Right lung (tissue), 2 donors: ENCODE measurements at regions not wholly inside any gene's neighbourhood (a gene's known extent, or its start where the extent isn't known, plus 50 kb on each side); places are given as distances from the start of the nearest gene placed in this dataset.

Experiments used
- DNase-seq, 2 donors: peaks; one replicate each; pipeline ENCODE4 v3.0.0-alpha.2; 2013

DNA sequence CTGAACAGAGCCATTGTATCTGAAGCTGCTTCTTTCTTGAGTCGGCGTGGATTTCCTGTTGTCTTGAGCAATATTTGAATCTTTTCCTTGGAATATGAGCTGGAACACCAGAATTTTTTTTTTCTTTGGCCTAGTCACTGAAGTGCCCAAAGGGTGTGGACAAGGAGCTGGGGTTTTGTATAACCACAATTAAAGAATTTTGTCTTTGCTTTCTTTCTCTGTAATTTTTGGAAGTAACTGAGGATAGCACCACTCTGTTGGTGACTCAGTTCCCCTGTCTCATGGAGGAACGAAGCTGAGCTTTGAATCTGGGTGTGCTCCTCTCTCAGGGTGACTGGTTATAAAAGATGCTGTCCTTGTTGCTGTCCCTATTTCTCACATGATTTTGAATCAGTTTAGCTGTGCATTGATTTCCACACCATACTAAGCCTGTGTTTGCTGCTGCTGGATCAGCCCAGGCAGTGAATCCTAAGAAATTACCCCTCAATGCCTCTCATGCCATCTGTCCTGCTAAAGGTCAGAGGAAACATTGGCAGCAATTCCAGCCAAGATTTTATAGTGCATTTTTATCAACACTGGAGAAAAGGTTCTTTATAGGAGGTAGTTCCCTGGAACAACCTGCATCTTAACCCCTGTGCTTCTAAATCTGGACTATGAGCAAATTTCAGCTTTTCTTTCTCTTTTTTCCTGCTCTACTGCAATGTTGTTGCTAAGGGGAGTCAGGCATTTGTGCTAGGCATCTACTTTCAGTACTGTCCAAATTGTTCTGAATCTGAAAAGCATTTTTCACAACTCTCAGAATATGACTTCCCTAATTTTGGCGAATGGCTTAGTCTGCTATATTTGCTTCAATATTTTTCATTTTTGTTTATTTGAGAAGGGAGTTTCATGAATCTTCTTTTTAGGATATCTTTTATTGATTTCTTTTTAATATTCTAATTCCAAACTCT, 540.8 kb downstream of the SOX6 start:
- DNase-seq = no peak

- DNase-seq = peak; percentile 33 to 36
Observed at GRCh38 chr11:15816260-15816871, 540.0 kb downstream of the SOX6 start.

DNA sequence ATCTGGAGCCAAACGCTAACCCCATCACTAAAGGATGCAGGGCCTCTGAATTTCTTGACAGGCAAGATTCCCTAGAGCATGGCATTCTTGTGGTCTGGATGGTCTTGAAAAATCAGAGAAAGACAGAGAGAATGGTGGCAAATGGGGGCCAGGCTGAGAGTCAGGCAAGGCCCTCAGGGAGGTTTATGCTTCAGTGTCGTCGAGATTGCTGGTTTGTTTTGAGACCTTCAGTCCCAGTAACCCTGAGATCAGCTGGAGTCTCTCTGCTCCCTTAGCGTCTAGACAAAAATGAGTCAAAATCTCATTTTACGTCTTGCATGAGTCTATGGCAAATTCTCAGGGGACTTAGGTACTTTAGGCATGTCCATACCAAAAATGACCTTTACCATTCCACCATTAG, 539.3 kb downstream of the SOX6 start:
- no peak for DNase-seq

GRCh38 chr11:15818132-15818842, 538.1 kb downstream of the SOX6 start:
- no peak for DNase-seq

- no peak for DNase-seq
Observed at GRCh38 chr11:15819679-15820286, 536.6 kb downstream of the SOX6 start.

DNA sequence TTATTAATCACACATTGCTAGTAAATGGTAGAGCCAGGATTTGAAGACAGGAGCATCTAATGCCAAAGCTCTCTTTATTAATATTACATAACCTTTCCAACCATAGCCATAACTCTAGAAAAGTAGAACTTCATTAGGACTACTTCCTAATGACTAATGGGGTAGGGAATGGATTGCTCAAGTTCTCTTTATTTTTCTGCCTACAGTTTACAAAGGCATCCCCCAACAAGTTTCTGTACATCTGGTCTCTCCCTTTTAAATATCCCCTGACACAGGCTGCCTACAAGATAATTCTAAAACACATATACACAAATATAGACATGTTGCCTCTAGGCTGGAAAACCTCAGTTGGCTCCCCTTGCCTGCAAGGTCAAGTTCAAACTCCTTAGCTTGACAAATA, 534.9 kb downstream of the SOX6 start:
- no peak for DNase-seq

DNA sequence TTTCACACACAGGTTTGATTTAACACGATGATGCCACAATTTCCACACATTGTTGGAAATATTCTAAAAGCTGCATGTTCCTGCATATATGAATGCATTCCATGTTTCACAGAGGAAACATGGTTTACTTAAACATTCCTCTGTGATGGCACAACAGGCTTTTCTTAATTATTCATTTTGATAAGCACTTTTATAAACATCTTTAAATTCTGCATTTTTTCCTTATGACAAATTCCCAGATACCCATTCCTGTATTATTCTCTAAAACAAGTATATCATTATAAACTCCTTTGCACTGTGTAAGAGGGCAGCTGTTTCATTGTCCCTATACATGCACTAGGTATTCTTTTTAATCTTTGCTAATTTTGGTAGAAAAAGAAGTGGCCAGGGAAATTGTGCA, 532.3 kb downstream of the SOX6 start:
- no peak for DNase-seq

DNA sequence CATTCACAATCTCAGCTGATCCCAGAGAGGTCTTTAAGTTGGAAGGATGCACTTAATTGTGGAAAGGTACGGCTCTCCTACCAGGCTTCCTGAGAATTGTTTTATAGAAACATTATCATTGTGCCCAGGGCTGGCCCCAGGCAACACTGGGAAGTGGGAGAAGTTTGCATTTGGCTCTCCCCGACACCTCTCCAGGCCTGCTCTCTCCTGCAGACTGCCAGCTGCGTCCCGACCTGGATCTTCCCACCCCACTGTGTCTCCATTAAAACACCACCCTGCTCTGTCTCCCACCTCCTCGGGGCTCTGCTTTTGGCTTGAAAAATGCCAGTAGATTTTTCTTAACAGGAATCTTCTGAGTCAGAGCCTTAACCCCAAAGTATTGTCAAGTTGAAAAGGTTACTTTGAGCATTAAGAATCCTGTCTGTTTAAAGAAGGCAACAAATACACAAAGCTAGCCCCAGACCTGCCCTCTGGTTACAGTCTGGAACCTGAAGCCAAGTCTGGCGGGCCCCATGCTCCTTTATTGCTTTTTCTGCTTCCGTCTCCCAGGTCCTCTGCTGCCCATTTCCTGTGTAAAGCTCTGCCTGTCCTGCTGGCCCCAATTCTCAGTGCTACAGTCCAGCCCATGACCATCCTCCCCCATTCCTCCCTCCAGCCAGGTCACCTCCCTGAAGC, 530.2 kb downstream of the SOX6 start:
- DNase-seq = no peak

- no peak for DNase-seq
Observed at GRCh38 chr11:15826826-15827225, 529.5 kb downstream of the SOX6 start.

GRCh38 chr11:15828215-15828853, 528.0 kb downstream of the SOX6 start:
- DNase-seq = peak in 1 of 2 donors; percentile 67

DNA sequence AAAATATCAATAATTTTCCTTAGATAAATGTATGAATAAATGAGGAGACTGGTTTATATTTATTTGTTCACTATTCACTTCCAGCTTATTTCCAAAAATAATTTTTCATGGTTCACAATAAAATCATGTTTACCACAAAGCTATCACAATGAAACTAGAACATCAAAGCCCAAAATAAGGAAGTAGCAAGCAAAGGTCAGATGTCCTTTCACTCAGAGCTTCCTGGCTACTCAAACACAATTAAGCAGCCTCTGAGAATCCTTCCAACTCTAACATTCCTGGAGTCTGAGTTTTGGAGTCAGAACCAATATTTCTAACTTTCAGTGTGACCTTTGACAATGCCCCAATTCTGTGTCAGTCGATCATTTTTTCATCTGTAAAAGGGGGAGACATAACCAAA, 527.0 kb downstream of the SOX6 start:
- DNase-seq = no peak

- DNase-seq = no peak
Observed at GRCh38 chr11:15830741-15831428, 525.5 kb downstream of the SOX6 start.

DNA sequence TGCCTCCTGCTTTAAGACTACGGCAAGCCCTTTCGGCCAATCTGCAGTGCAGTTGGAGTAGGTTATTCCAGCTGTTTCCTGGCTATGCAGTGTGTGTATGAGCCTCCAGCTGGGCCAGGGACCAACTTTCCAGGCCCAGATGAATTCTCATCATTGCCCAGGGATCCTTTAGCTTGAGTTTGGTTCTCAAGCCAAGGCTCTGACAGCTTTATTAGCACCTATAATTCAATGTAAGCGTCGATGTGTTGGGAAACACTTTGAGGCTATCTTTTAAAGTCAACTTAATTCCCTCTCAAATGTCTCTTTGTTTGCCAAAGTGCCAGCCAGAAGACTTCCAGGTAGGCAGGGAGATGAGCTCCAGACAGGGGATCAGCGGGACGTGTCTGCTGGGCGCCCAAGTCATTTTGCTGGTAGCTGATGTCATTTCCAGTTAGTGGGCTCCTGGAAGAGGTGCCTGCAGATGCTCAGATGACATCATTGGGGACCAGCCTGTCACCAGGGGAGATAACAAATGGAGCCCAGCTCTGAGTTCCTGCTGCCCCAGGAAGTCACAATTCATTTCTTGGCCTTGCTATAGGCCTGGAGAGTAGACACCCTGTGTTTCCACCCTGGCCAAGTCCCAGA, 520.4 kb downstream of the SOX6 start:
- DNase-seq = no peak

- DNase-seq = no peak
Observed at GRCh38 chr11:15836795-15837194, 519.6 kb downstream of the SOX6 start.

GRCh38 chr11:15837901-15838489, 518.4 kb downstream of the SOX6 start:
- no peak for DNase-seq

- no peak for DNase-seq
Observed at GRCh38 chr11:15839061-15839460, 517.3 kb downstream of the SOX6 start.

- no peak for DNase-seq
Observed at GRCh38 chr11:15840966-15841365, 515.4 kb downstream of the SOX6 start.

- DNase-seq = peak; percentile 61 to 63
Observed at GRCh38 chr11:15841931-15842740, 514.2 kb downstream of the SOX6 start.
